H9 (cell line): ENCODE measurements at regions not wholly inside any gene's neighbourhood (a gene's known extent, or its start where the extent isn't known, plus 50 kb on each side); places are given as distances from the start of the nearest gene placed in this dataset.

ENCODE experiments used
- DNase-seq: peaks from one replicate; pipeline ENCODE4 v3.0.0-alpha.2; 2017
- H2AFZ ChIP-seq: one replicate; pipeline ENCODE4 v1.6.1; 2013; ENCODE audit warnings: mild to moderate bottlenecking, low read length, control low read depth, moderate library complexity
- H2AK5ac ChIP-seq: 2 replicates; pipeline ENCODE4 v1.6.1; 2013; ENCODE audit warnings: low read length, control low read depth, mixed read lengths; ENCODE audit not compliant: insufficient read length
- H2BK120ac ChIP-seq: one replicate; pipeline ENCODE4 v1.6.1; 2013; ENCODE audit warnings: low read depth, mild to moderate bottlenecking, low read length, control low read depth, inconsistent platforms; ENCODE audit not compliant: poor library complexity, severe bottlenecking
- H2BK12ac ChIP-seq: 2 replicates; pipeline ENCODE4 v1.6.1; 2013; ENCODE audit warnings: low read length, control low read depth, mixed read lengths, low read depth; ENCODE audit not compliant: insufficient read length
- H2BK15ac ChIP-seq: 2 replicates; pipeline ENCODE4 v1.6.1; 2013; ENCODE audit warnings: low read depth, low read length, control low read depth
- H2BK20ac ChIP-seq: one replicate; pipeline ENCODE4 v1.6.1; 2013; ENCODE audit warnings: low read depth, mild to moderate bottlenecking, low read length, control low read depth, inconsistent platforms; ENCODE audit not compliant: poor library complexity, severe bottlenecking
- H2BK5ac ChIP-seq: 2 replicates; pipeline ENCODE4 v1.6.1; 2013; ENCODE audit warnings: low read length, control low read depth, mixed read lengths; ENCODE audit not compliant: insufficient read length
- H3K14ac ChIP-seq: 2 replicates; pipeline ENCODE4 v1.6.1; 2013; ENCODE audit warnings: low read length, control low read depth; ENCODE audit not compliant: insufficient read depth
- H3K18ac ChIP-seq: 2 replicates; pipeline ENCODE4 v1.6.1; 2013; ENCODE audit warnings: low read depth, mild to moderate bottlenecking, mixed read lengths, low read length, control low read depth; ENCODE audit not compliant: insufficient read length
- H3K23ac ChIP-seq: 2 replicates; pipeline ENCODE4 v1.6.1; 2013; ENCODE audit warnings: low read length, control low read depth, mixed read lengths, low read depth; ENCODE audit not compliant: insufficient read length
- H3K23me2 ChIP-seq: 2 replicates; pipeline ENCODE4 v1.6.1; 2013; ENCODE audit warnings: low read depth, mild to moderate bottlenecking, mixed read lengths, low read length, control low read depth; ENCODE audit not compliant: insufficient read length, poor library complexity, severe bottlenecking
- H3K27ac ChIP-seq: 2 replicates; pipeline ENCODE4 v1.5.1; 2013; ENCODE audit warnings: low read length, control low read depth, mixed read lengths, low read depth; ENCODE audit not compliant: insufficient read length
- H3K27me3 ChIP-seq: 2 replicates; pipeline ENCODE4 v1.6.1; 2013; ENCODE audit warnings: low read length, control low read depth, inconsistent platforms; ENCODE audit not compliant: insufficient read depth
- H3K4ac ChIP-seq: 2 replicates; pipeline ENCODE4 v1.6.1; 2013; ENCODE audit warnings: low read depth, mild to moderate bottlenecking, control low read depth, inconsistent platforms, low read length, moderate library complexity
- H3K4me1 ChIP-seq: 2 replicates; pipeline ENCODE4 v1.6.1; 2013; ENCODE audit warnings: low read length, control low read depth, inconsistent platforms; ENCODE audit not compliant: insufficient read depth
- H3K4me2 ChIP-seq: 2 replicates; pipeline ENCODE4 v1.6.1; 2013; ENCODE audit warnings: low read length, control low read depth, mixed read lengths; ENCODE audit not compliant: insufficient read length, insufficient read depth
- H3K56ac ChIP-seq: 2 replicates; pipeline ENCODE4 v1.6.1; 2013; ENCODE audit warnings: low read depth, mild to moderate bottlenecking, mixed read lengths, low read length, control low read depth; ENCODE audit not compliant: insufficient read length
- H3K79me1 ChIP-seq: 2 replicates; pipeline ENCODE4 v1.6.1; 2013; ENCODE audit warnings: low read depth, mild to moderate bottlenecking, moderate library complexity, low read length, control low read depth, inconsistent platforms; ENCODE audit not compliant: insufficient read depth, poor library complexity, severe bottlenecking
- H3K79me2 ChIP-seq: 2 replicates; pipeline ENCODE4 v1.6.1; 2013; ENCODE audit warnings: low read length, control low read depth, inconsistent platforms; ENCODE audit not compliant: insufficient read depth
- H3K9ac ChIP-seq: 2 replicates; pipeline ENCODE4 v1.6.1; 2013; ENCODE audit warnings: low read length, control low read depth, mixed read lengths; ENCODE audit not compliant: insufficient read length; ENCODE audit errors: extremely low read depth
- H3K9me3 ChIP-seq: one replicate; pipeline ENCODE4 v1.6.1; 2013; ENCODE audit warnings: low read depth, low read length, inconsistent platforms; ENCODE audit not compliant: control insufficient read depth
- H3T11ph ChIP-seq: one replicate; pipeline ENCODE4 v1.6.1; 2013; ENCODE audit warnings: mild to moderate bottlenecking, low read length, control low read depth, inconsistent platforms
- H4K20me1 ChIP-seq: one replicate; pipeline ENCODE4 v1.6.1; 2013; ENCODE audit not compliant: control insufficient read depth, insufficient read length, insufficient read depth
- H4K5ac ChIP-seq: 2 replicates; pipeline ENCODE4 v1.6.1; 2013; ENCODE audit warnings: low read depth, mild to moderate bottlenecking, mixed read lengths, low read length, control low read depth; ENCODE audit not compliant: insufficient read length
- H4K8ac ChIP-seq: replicated peaks from 2 replicates; pipeline ENCODE4 v1.6.1; 2013; ENCODE audit warnings: low read length, control low read depth, mixed read lengths, low read depth; ENCODE audit not compliant: insufficient read length
- H4K91ac ChIP-seq: 2 replicates; pipeline ENCODE4 v1.6.1; 2013; ENCODE audit warnings: low read depth, mild to moderate bottlenecking, moderate library complexity, mixed read lengths, low read length, control low read depth; ENCODE audit not compliant: insufficient read length
- H3K27ac Mint-ChIP-seq, 3 experiments: 2 replicates in 2 of 3; 3 replicates in 1 of 3; pipeline ENCODE4 v1.8.0; 2020 to 2021; ENCODE audit warnings: mixed read lengths in 3 of 3, mild to moderate bottlenecking in 1 of 3, moderate library complexity in 1 of 3
- H3K27me3 Mint-ChIP-seq: 2 replicates; pipeline ENCODE4 v1.8.0; 2021; ENCODE audit warnings: low read depth, mild to moderate bottlenecking, moderate library complexity, mixed read lengths
- H3K36me3 Mint-ChIP-seq, 3 experiments: 2 replicates in 2 of 3; 3 replicates in 1 of 3; pipeline ENCODE4 v1.8.0; 2020 to 2021; ENCODE audit warnings: low read depth in 3 of 3, mixed read lengths in 3 of 3; ENCODE audit not compliant: insufficient read depth in 1 of 3
- H3K4me1 Mint-ChIP-seq, 2 experiments: 2 replicates each; pipeline ENCODE4 v1.8.0; 2020; ENCODE audit warnings: mixed read lengths in 2 of 2
- H3K4me3 Mint-ChIP-seq, 2 experiments: 2 replicates in 1 of 2; 3 replicates in 1 of 2; pipeline ENCODE4 v1.8.0; 2020 to 2021; ENCODE audit warnings: mild to moderate bottlenecking in 2 of 2, mixed read lengths in 2 of 2, moderate library complexity in 1 of 2
- H3K9me3 Mint-ChIP-seq, 2 experiments: 2 replicates in 1 of 2; 3 replicates in 1 of 2; pipeline ENCODE4 v1.8.0; 2020; ENCODE audit warnings: mild to moderate bottlenecking in 2 of 2, mixed read lengths in 2 of 2, moderate library complexity in 1 of 2
- CTCF ChIP-seq: fragments of 200-600 bp; sonication (generic); conservative IDR thresholded peaks from 3 replicates; pipeline ENCODE4 v1.8.0; 2021; ENCODE audit warnings: antibody characterized with exemption, mild to moderate bottlenecking
- WGBS: extraction: QIAGEN DNeasy Blood & Tissue Kit; methylation state at CpG from one replicate; pipeline ENCODE4 v1.1.7; 2013; ENCODE audit warnings: missing lambda C conversion rate, low lambda C conversion rate, mixed read lengths; ENCODE audit not compliant: insufficient read length; ENCODE audit errors: extremely low coverage; 5-methylcytosine and 5-hydroxymethylcytosine counted together

GRCh38 chr3:159371961-159372360 is 570.1 kb downstream of the MFSD1 start:
- peaks cover 2% of the 10 kb centered on the region for H3K27me3 Mint-ChIP-seq
- Histone ChIP-seq H3K79me1 (no peaks in the 10 kb centered on the region), H4K20me1 (no peaks in the 10 kb centered on the region), H2BK120ac (no peak overlapping the region), H4K91ac (no peak overlapping the region), H2BK15ac (no peak overlapping the region), H3K4me1 (no peaks in the 10 kb centered on the region), H3K9me3 (no peaks in the 10 kb centered on the region), H3K27me3 (no peaks in the 10 kb centered on the region), H3K14ac (no peak overlapping the region), H4K5ac (no peak overlapping the region), H3K9ac (no peak overlapping the region), H2BK5ac (no peak overlapping the region), H3K23me2 (no peaks in the 10 kb centered on the region), H3K23ac (no peak overlapping the region), H2BK12ac (no peak overlapping the region), H3K56ac (no peak overlapping the region), H2AK5ac (no peak overlapping the region), H3K4me2 (no peak overlapping the region), H4K8ac (no peak overlapping the region), H3K27ac (no peak overlapping the region), H3T11ph (no peak overlapping the region), H3K4ac (no peak overlapping the region), H2AFZ (no peak overlapping the region), H2BK20ac (no peak overlapping the region), H3K18ac (no peak overlapping the region), H3K79me2 (no peaks in the 10 kb centered on the region)
- TF ChIP-seq CTCF, result no peak
- no peaks in the 10 kb centered on the region for H3K36me3 Mint-ChIP-seq
- no peak for DNase-seq
- 100% methylated on average over 1 of the region's 1 CpG for WGBS
- no peaks in the 10 kb centered on the region for H3K4me1 Mint-ChIP-seq
- no peaks in the 10 kb centered on the region for H3K9me3 Mint-ChIP-seq
- no peak overlapping the region for H3K27ac Mint-ChIP-seq
- no peak overlapping the region for H3K4me3 Mint-ChIP-seq
